ENCODE measurements at regions not wholly inside any gene's neighbourhood (a gene's known extent, or its start where the extent isn't known, plus 50 kb on each side); places are given as distances from the start of the nearest gene placed in this dataset.
"Not testable (repeated sequence)": the region's sequence is repeated elsewhere in the genome, so short reads cannot be mapped to it uniquely, and the experiment has no call there.

GRCh38 chr11:41720761-41721160 is 261.3 kb upstream of the LRRC4C start:
- H3K36me3 ChIP-seq (ENCODE audit: control insufficient read depth, insufficient read depth, low read length): no peaks in the 10 kb centered on the region
- no peaks in the 10 kb centered on the region for H3K27me3 ChIP-seq (ENCODE audit: control insufficient read depth, insufficient read depth, low read length)

GRCh38 chr11:41728161-41728560 is 268.7 kb upstream of the LRRC4C start:
- not testable (repeated sequence) for H3K27ac ChIP-seq; H3K4me2 ChIP-seq (ENCODE audit: low read length); H3K4me1 ChIP-seq; H3K9me3 ChIP-seq (ENCODE audit: control insufficient read depth, low read length); H2AFZ ChIP-seq; H3K79me2 ChIP-seq; H3K4me3 ChIP-seq (ENCODE audit: low read depth, low read length); H3K9ac ChIP-seq; H3K27me3 ChIP-seq (ENCODE audit: control insufficient read depth, insufficient read depth, low read length); H3K36me3 ChIP-seq (ENCODE audit: control insufficient read depth, insufficient read depth, low read length)

More at GRCh38 chr11:41720761-41721160, 261.3 kb upstream of the LRRC4C start:
- Histone ChIP-seq H3K27ac (no peak overlapping the region), H3K9me3 (ENCODE audit: control insufficient read depth, low read length) (no peaks in the 10 kb centered on the region), H3K79me2 (no peaks in the 10 kb centered on the region), H3K9ac (no peak overlapping the region), H3K4me1 (no peaks in the 10 kb centered on the region), H2AFZ (no peak overlapping the region), H3K4me2 (ENCODE audit: low read length) (no peak overlapping the region), H3K4me3 (ENCODE audit: low read depth, low read length) (no peak overlapping the region)
- TF ChIP-seq CTCF (IDR thresholded peaks at IDR 0.05): no peak

GRCh38 chr11:41775296-41775695 is 315.8 kb upstream of the LRRC4C start:
- Histone ChIP-seq H3K79me2 (no peaks in the 10 kb centered on the region), H3K9me3 (ENCODE audit: control insufficient read depth, low read length) (no peaks in the 10 kb centered on the region), H3K4me3 (ENCODE audit: low read depth, low read length) (no peak overlapping the region), H2AFZ (no peak overlapping the region), H3K9ac (no peak overlapping the region), H3K4me1 (no peaks in the 10 kb centered on the region), H3K36me3 (ENCODE audit: control insufficient read depth, insufficient read depth, low read length) (no peaks in the 10 kb centered on the region), H3K27me3 (ENCODE audit: control insufficient read depth, insufficient read depth, low read length) (no peaks in the 10 kb centered on the region), H3K27ac (no peak overlapping the region), H3K4me2 (ENCODE audit: low read length) (no peak overlapping the region)
- TF ChIP-seq CTCF (IDR thresholded peaks at IDR 0.05): no peak

- no peak overlapping the region for H2AFZ ChIP-seq
- no peak overlapping the region for H3K9ac ChIP-seq
- H3K27me3 ChIP-seq (ENCODE audit: control insufficient read depth, insufficient read depth, low read length): no peaks in the 10 kb centered on the region
- no peak overlapping the region for H3K4me3 ChIP-seq (ENCODE audit: low read depth, low read length)
- no peaks in the 10 kb centered on the region for H3K9me3 ChIP-seq (ENCODE audit: control insufficient read depth, low read length)
- H3K27ac ChIP-seq: no peak overlapping the region
- H3K4me1 ChIP-seq: no peaks in the 10 kb centered on the region
- no peak overlapping the region for H3K4me2 ChIP-seq (ENCODE audit: low read length)
- no peak for TF ChIP-seq CTCF (IDR thresholded peaks at IDR 0.05)
- H3K36me3 ChIP-seq (ENCODE audit: control insufficient read depth, insufficient read depth, low read length): no peaks in the 10 kb centered on the region
- H3K79me2 ChIP-seq: no peaks in the 10 kb centered on the region
These were observed 320.0 kb upstream of the LRRC4C start for GRCh38 chr11:41779401-41779960.

- no peak for TF ChIP-seq CTCF (IDR thresholded peaks at IDR 0.05)
- no peaks in the 10 kb centered on the region for H3K9me3 ChIP-seq (ENCODE audit: control insufficient read depth, low read length)
- no peaks in the 10 kb centered on the region for H3K4me1 ChIP-seq
These were observed 322.0 kb upstream of the LRRC4C start for GRCh38 chr11:41781441-41781840.

More at GRCh38 chr11:41781441-41781840, 322.0 kb upstream of the LRRC4C start:
- Histone ChIP-seq H2AFZ (no peak overlapping the region), H3K9ac (no peak overlapping the region), H3K79me2 (no peaks in the 10 kb centered on the region), H3K4me3 (ENCODE audit: low read depth, low read length) (no peak overlapping the region), H3K27me3 (ENCODE audit: control insufficient read depth, insufficient read depth, low read length) (no peaks in the 10 kb centered on the region), H3K4me2 (ENCODE audit: low read length) (no peak overlapping the region), H3K36me3 (ENCODE audit: control insufficient read depth, insufficient read depth, low read length) (no peaks in the 10 kb centered on the region), H3K27ac (no peak overlapping the region)

Measured in parathyroid adenoma (tissue), 2 donors.